ENCODE measurements at regions not wholly inside any gene's neighbourhood (a gene's known extent, or its start where the extent isn't known, plus 50 kb on each side); places are given as distances from the start of the nearest gene placed in this dataset.
"Not testable (repeated sequence)": the region's sequence is repeated elsewhere in the genome, so short reads cannot be mapped to it uniquely, and the experiment has no call there.

DNA sequence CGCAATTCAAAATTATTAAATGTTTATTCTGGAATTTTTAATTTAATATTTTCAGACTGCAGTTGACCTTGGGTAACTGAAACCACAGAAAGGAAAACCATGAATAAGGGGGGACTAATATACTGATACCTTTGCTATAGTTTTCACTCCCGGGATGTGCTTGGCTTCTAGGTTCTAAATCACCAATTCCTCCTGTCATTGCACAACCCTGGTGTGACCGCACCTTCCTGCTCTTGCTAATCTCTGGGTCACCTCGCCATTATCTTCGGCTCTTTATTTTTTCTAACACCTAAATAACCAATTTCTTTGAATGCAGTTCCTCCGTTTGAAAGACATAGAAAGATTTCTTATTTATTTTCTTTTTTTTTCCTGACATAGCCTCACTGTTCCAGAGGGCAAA is 634.5 kb upstream of the GOT2 start:
- DNase-seq (ENCODE audit: low spot score) = no peak

DNA sequence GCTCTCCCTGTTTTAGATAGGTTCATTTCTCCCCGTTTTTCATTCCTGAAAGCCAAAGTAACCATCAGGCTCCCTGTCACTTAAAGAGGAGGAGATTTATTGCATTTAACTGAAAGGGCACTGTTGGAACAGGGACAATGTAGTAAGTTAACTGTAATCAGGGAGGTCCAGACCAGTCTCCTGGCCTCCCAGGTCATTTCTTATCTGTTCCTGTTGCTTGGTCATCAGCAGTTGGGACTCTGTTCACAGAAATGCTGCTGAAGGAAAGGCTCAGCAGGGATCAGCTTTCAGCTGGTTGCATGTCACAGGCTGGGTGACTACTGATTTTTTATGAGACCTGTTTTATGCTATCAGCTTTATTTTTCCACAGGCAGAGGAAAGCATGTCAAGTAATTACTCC is 622.6 kb upstream of the GOT2 start:
- no peak for DNase-seq (ENCODE audit: low spot score)

DNA sequence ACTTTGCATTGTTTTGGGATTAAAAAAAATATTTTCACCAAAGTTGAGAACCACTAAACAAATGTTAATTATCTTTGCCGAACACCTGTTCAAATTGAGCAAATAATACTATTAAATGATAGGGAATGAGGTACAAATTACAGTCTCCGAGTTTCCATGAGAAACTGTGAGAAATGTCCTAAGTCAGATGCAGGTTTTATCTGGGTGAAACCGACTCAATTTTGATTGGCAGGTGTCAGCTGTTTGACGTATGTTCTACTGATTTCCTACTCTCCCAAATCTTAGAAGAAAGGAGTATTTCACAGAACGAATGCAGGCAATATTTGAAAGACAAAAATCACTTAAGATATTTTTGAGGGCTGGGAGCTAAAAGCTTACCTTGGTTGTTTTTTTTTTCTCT is 622.0 kb upstream of the GOT2 start:
- no peak for DNase-seq (ENCODE audit: low spot score)

DNA sequence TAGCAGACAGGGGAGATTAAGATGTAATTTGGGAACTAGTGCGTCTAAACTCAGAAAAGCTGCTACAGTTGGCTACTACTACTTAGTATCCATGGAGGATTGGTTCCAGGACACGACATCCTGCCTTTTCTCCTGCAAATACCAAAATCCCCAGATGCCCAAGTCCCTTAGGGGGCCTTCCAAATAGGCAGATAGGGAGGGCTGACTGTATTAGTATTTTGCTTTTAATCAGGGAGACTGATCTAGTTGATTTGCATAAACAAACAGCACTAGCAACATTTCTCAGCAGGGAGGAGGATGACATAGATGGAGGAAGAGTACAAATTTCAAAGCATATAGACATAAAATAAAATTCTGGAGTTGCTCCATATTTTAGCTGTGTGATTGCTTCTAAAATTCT is 621.6 kb upstream of the GOT2 start:
- no peak for DNase-seq (ENCODE audit: low spot score)

GRCh38 chr16:59351305-59351903 is 617.3 kb upstream of the GOT2 start:
- DNase-seq (ENCODE audit: low spot score) = no peak

- no peak for DNase-seq (ENCODE audit: low spot score)
Measured at GRCh38 chr16:59350670-59351069, 616.6 kb upstream of the GOT2 start.

DNA sequence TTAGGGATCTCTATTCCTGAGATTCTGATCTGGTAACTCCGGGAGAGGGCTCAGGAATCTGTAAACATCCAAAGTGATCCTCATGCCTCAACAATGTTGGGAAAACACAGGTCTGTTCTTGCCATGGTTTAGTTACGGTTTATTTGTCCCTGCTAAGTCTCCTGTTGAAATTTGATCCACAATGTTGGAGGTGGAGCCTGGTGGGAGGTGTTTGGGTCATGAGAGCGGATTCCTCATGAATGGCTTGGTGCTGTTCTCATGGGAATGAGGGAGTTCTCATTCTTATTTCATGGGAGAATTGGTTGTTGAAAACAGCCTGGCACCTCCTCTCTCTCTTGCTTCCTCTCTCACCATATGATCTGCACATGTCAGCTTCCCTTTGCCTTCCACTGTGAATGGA is 608.6 kb upstream of the GOT2 start:
- DNase-seq (ENCODE audit: low spot score) = no peak

DNA sequence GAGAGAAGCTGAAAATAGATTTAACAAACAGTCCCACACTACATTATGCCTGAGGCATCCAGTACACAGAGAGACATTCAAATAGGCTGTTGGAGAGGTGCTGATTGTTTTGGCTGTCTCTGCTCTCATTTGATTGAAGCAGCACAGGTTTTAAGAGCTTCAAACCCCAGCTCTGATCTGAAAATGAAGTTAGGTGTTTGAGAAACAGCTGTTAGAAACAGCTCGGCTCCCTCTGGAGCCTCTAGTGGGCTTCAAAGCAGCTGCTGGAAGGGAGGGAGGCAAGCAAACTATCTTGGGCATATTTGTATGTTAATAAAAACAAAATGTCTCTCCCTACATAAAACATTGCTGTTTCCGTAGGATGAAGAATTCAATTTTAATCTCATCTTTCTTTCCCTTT is 607.3 kb upstream of the GOT2 start:
- DNase-seq (ENCODE audit: low spot score) = no peak

GRCh38 chr16:59339871-59340270 is 605.8 kb upstream of the GOT2 start:
- DNase-seq (ENCODE audit: low spot score) = no peak

DNA sequence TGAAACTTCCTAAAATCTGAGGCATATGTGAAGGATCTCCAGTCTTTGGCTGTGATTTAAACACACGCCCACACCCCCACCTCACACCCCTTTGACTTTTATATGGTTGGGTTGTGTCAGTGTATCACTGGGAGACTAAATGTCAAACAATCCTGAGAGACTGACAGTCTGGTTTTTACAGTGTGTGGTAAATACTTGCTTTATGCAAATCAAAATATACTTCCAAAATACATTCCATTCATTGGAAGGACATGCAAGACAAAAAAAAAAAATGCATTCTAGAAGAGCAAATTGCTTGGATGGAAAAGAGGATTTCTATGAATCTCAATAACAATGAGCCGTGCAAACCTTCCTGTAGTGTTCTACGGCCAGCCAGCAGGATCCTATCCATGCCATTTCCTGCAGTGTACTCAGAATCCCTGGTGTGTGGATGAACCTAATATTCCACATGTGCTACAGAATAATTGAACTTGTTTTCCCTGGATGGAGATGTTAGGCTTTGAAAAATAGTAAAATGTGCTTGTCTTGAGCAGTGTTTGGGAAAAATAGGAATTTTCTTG is 602.1 kb upstream of the GOT2 start:
- no peak for DNase-seq (ENCODE audit: low spot score)

- not testable (repeated sequence) for DNase-seq (ENCODE audit: low spot score)
Measured at GRCh38 chr16:59331708-59332107, 597.6 kb upstream of the GOT2 start.

DNA sequence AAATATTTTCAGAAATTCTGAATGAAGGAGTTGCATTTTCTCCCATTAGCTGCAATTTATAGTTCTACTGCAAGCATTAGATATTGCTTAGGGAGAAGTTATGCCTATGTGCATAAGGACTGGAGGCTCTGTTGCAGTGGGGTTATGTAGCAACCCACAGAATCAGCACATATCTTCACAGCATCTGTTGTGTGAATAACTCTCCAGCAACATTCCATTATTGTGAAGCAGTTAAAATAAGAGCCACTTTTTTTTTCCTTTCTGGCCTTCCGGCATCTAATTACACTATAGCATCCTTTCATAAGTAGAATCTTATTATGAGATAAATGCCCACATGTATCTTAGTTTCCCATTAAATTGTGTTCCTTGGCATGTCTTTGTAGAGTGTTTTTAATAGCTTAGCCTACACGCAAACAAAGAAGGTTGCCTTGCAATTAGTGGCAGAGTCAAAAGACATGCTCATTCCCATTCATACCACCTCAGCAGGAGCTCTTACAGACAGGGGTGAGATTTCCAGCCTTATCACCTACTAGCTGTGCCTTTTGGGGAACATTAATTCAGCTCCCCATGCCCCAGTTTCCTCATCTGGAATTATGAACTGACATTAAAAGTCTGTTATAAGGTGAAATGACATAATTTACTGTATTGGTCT is 596.0 kb upstream of the GOT2 start:
- no peak for DNase-seq (ENCODE audit: low spot score)

- no peak for DNase-seq (ENCODE audit: low spot score)
Measured at GRCh38 chr16:59328961-59329360, 594.8 kb upstream of the GOT2 start.

DNA sequence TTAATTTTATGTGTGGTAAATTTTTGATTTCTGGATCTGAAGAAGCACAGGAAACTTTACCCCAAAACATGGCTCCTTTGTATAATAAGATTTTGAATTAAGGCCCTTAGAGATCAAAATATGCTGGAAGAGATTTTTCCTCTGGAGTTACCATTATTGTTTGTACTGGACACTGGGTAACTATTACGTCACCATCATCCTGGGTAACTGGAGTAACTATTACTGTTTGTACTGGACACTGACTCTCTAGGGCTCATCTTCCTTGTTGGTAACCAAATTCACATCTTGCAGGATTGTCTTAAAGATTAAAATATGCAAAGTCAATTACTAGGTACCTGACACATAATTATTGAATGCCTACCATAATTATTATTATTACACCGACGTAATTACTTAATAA is 593.8 kb upstream of the GOT2 start:
- DNase-seq (ENCODE audit: low spot score) = no peak

DNA sequence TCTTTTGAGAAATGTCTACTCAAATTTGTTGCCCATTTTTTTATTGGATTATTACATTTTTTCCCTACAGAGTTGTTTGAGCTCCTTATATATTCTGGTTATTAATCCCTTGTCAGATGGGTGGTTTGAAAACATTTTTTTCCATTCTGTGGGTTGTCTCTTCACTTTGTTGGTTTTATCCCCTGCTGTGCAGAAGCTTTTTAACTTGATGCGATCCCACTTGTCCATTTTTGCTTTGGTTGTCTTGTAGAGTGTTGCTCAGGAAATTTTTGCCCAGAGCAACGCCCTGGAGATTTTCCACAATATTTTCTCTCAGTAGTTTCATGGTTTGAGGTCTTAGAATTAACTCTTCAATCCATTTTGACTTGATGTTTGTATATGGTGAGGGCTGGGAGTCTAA is 592.8 kb upstream of the GOT2 start:
- DNase-seq (ENCODE audit: low spot score) = no peak

DNA sequence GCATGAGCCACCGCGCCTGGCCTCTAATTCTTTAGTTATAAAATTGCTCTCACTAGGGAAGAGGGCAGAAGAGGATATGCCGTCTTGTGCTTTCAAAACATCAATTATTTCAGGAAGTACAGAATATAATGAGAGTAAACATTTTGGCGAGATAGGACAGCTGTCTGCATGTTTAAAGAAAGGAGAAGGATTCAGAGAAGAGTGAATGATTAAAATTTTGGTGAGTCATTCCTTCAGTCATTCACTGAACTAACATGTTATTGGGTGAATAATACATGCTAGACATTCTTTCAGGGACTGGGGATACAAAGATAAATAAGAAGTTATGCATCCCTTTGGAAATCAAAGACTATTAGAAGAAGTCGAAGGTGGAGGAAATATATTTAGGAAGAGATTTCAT is 590.3 kb upstream of the GOT2 start:
- no peak for DNase-seq (ENCODE audit: low spot score)

DNA sequence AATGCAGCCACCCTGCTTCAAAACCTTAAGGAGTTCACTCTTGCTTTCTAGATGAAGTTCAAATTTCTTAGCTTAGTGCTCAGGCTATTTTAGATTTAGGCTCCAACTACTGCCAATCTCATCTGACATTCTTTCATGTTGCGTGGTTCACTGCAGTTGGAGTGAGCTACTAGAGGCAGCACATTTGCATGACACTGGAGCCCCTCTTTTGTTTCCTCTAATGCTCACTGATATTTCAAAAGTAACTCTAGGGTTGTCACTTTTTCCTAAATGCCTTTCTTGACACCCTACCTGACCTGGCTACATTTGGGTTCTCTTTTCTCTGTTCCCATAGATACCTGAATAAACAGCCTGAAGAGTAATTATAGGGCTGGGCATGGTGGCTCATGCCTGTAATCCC is 586.5 kb upstream of the GOT2 start:
- no peak for DNase-seq (ENCODE audit: low spot score)

- DNase-seq (ENCODE audit: low spot score) = no peak
Measured at GRCh38 chr16:59319871-59320270, 585.8 kb upstream of the GOT2 start.

- no peak for DNase-seq (ENCODE audit: low spot score)
Measured at GRCh38 chr16:59305850-59306249, 571.7 kb upstream of the GOT2 start.

DNA sequence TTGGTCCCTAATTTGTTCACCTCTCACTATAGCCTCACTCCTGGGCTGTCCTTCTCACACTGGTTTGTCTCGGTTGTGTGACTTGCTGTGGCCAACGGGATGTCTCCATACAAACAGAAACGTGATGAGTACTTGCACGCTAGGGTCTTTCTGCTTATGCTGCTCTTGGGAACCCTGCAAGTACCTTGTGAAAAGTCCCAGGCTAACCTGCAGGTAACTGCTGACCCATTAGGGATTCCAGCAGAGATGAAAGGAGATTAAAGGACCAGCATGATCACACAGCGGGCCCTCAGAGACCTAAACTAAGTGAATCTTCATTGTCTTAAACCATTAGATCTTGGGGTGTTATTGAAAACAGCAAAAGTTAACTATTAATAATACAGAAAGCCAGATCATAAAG is 562.8 kb upstream of the GOT2 start:
- no peak for DNase-seq (ENCODE audit: low spot score)

DNA sequence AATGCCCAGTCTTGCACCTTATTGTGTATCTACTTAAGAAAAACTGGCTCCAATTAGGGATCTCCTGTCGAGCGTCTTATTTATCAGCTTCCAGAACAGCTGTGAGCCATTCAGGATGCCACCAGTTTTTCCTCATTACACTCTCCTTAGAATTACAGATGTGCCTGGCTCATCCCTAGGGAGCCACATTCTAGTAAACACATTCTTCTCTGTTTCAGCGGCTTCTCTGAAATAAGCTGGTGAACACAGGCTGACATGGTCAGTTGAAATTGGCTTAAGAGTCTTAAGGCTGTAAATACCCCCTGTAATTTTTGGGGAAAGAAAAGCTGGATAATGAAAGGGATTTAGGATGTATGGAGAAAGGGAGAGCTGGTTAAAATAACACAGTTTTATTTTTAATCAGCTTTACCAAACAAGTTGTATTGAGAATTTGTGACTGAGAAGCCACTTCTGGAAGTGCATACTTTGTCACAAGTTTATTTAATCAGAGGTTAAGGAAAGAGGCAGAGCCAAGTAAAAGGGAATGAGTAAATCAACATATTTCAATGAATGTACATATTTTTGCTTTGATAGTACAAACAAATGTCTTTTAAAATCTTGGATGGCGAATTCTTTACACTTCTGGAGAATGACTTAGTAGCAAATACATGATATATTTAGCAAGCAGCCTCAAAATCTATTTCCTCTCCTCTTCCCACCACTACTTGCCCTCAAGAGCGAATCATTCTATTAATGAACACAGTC is 562.0 kb upstream of the GOT2 start:
- no peak for DNase-seq (ENCODE audit: low spot score)

GRCh38 chr16:59295474-59295873 is 561.4 kb upstream of the GOT2 start:
- DNase-seq (ENCODE audit: low spot score) = no peak

GRCh38 chr16:59290718-59291117 is 556.6 kb upstream of the GOT2 start:
- DNase-seq (ENCODE audit: low spot score) = no peak

All from mesenteric fat pad (tissue), 1 donor.